ENCODE measurements at regions not wholly inside any gene's neighbourhood (a gene's known extent, or its start where the extent isn't known, plus 50 kb on each side); places are given as distances from the start of the nearest gene placed in this dataset.

DNA sequence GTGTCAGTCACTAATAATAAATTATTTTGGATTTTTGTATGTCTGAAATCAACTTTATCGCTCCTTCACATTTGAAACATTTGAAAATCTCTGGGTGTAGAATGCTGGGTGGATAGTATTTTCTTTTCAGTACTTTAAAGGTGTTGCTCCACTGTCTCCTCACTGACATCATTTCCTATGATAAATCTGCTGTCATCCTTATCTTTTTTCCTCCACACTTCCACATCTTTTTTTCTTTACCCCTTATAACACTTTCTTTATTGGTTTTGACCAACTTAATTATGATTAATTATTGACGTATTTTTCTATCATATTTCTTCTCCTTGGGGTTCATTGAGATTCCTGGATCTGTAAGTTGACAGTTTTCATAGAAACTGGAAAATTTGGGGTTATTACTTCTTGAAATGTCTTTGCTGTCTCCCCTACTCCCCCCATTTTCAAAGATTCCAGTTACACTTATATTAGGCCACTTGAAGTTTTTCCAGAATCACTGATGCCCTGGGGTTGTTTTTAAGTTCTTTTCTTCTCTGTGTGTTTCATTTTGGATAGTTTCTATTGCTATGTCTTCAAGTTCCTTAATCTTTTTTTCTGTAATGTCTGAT lies 177.5 kb upstream of the DIO3 start:
- no peak overlapping the region for H3K4me3 ChIP-seq (ENCODE audit: low read depth, low read length)
- H3K36me3 ChIP-seq (ENCODE audit: control insufficient read depth, insufficient read depth, low read length) = no peaks in the 10 kb centered on the region
- H3K27me3 ChIP-seq (ENCODE audit: control insufficient read depth, insufficient read depth, low read length) = no peaks in the 10 kb centered on the region
- DNase-seq (ENCODE audit: low read depth) = no peak
- TF ChIP-seq, protein P1, sequence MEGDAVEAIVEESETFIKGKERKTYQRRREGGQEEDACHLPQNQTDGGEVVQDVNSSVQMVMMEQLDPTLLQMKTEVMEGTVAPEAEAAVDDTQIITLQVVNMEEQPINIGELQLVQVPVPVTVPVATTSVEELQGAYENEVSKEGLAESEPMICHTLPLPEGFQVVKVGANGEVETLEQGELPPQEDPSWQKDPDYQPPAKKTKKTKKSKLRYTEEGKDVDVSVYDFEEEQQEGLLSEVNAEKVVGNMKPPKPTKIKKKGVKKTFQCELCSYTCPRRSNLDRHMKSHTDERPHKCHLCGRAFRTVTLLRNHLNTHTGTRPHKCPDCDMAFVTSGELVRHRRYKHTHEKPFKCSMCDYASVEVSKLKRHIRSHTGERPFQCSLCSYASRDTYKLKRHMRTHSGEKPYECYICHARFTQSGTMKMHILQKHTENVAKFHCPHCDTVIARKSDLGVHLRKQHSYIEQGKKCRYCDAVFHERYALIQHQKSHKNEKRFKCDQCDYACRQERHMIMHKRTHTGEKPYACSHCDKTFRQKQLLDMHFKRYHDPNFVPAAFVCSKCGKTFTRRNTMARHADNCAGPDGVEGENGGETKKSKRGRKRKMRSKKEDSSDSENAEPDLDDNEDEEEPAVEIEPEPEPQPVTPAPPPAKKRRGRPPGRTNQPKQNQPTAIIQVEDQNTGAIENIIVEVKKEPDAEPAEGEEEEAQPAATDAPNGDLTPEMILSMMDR (IDR thresholded peaks at IDR 0.05; ENCODE audit: insufficient read depth, low read length, poor library complexity, severe bottlenecking) = no peak

DNA sequence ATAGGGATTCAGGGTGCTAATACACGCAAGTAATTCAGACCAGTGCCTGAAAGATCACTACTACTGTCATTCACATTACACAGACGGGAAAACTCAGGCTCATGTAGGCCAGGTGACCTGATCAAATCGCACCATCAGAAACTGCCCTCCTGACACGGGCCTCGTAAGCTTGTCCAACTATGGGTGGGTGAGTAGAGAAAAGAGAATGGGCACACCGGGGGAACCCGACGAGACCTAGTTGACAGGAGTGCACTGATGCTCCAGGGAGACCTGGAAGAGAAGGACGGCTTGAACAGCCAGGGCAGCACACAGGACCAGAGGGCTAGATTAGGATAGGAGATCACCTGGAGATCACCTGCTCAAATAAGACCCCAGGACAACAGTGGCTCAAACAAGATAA lies 166.9 kb upstream of the DIO3 start:
- Histone ChIP-seq H3K4me3 (ENCODE audit: low read depth, low read length) (no peak overlapping the region), H3K27me3 (ENCODE audit: control insufficient read depth, insufficient read depth, low read length) (no peaks in the 10 kb centered on the region), H3K36me3 (ENCODE audit: control insufficient read depth, insufficient read depth, low read length) (no peaks in the 10 kb centered on the region)
- DNase-seq (ENCODE audit: low read depth) = no peak
- TF ChIP-seq, protein P1 (IDR thresholded peaks at IDR 0.05; ENCODE audit: insufficient read depth, low read length, poor library complexity, severe bottlenecking) = no peak

DNA sequence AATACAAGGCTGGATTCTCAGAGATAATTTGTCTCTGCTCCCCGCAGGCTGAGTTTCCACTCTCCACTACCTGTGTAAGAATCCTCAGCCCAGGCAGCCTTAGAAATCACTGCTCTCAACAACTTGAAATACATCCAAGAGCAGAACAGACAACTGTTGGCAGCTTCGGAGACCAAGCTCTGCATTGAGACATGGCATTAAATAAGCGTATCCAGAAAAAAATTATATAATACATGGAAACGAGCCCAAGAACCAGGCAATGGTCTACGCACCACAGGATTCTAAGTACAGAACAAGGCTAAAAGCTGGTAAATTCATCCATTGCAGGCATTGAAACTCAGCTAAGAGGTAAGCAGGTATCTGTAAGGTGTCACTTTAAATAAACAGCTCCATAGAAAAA lies 165.5 kb upstream of the DIO3 start:
- H3K36me3 ChIP-seq (ENCODE audit: control insufficient read depth, insufficient read depth, low read length) = no peaks in the 10 kb centered on the region
- TF ChIP-seq, protein P1 (IDR thresholded peaks at IDR 0.05; ENCODE audit: insufficient read depth, low read length, poor library complexity, severe bottlenecking) = no peak
- no peak for DNase-seq (ENCODE audit: low read depth)
- no peak overlapping the region for H3K4me3 ChIP-seq (ENCODE audit: low read depth, low read length)
- no peaks in the 10 kb centered on the region for H3K27me3 ChIP-seq (ENCODE audit: control insufficient read depth, insufficient read depth, low read length)

DNA sequence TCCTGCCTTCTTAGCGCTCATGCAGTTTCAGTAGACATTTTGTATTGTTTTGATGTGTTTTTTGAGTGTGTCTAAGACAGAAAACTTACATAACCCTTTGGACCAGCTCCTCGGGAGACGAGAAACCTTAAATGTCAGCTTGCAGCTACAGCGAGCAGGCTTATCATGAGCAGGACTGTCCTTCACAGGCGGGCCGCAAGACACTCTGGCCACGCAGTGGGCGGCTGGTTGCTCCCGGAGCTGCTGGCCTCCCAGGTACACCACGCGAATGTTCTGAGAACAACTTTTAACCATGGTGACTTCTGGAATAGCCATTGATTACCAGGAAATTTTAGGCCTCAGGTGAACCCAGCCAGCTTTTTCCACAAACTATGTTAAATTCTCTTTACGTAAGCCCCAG lies 164.1 kb upstream of the DIO3 start:
- H3K27me3 ChIP-seq (ENCODE audit: control insufficient read depth, insufficient read depth, low read length) = no peaks in the 10 kb centered on the region
- H3K4me3 ChIP-seq (ENCODE audit: low read depth, low read length) = no peak overlapping the region
- TF ChIP-seq, protein P1 (IDR thresholded peaks at IDR 0.05; ENCODE audit: insufficient read depth, low read length, poor library complexity, severe bottlenecking) = no peak
- no peaks in the 10 kb centered on the region for H3K36me3 ChIP-seq (ENCODE audit: control insufficient read depth, insufficient read depth, low read length)
- no peak for DNase-seq (ENCODE audit: low read depth)

DNA sequence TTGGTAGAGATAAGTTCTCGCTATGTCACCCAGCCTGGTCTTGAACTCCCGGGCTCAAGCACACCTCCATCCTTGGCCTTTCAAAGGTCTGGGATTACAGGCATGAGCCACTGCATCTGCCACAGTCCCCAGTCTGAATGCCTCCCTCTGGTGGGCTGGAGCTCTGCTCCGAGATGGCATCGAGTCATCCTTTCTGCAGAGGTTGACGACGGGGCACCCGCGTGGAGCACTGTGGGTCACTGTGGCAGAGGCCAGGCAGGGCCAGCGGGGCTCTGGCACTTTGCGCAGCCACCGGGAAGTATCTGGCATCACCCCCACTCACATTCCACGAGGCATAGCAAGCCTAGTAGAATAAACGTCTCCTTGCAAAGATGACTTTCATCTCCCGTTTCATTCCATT lies 163.3 kb upstream of the DIO3 start:
- TF ChIP-seq, protein P1 (IDR thresholded peaks at IDR 0.05; ENCODE audit: insufficient read depth, low read length, poor library complexity, severe bottlenecking) = no peak
- H3K4me3 ChIP-seq (ENCODE audit: low read depth, low read length) = no peak overlapping the region

More for the DNA sequence above, 163.3 kb upstream of the DIO3 start:
- no peaks in the 10 kb centered on the region for H3K27me3 ChIP-seq (ENCODE audit: control insufficient read depth, insufficient read depth, low read length)
- H3K36me3 ChIP-seq (ENCODE audit: control insufficient read depth, insufficient read depth, low read length) = no peaks in the 10 kb centered on the region
- DNase-seq (ENCODE audit: low read depth) = no peak

Measured in kidney epithelial cell (primary cell).